Liver (tissue), 8 donors: ENCODE measurements at regions not wholly inside any gene's neighbourhood (a gene's known extent, or its start where the extent isn't known, plus 50 kb on each side); places are given as distances from the start of the nearest gene placed in this dataset.

Experiments used
- DNase-seq: peaks from one replicate; pipeline ENCODE4 v3.0.0-alpha.2; 2017; ENCODE audit warnings: low spot score
- H3K27ac ChIP-seq, 2 donors: one replicate each; pipeline ENCODE4 v1.7.0; 2013; ENCODE audit warnings: inconsistent platforms in 2 of 2, low read length in 2 of 2, control low read depth in 1 of 2, low read depth in 1 of 2, mild to moderate bottlenecking in 1 of 2
- H3K27me3 ChIP-seq, 4 donors: one replicate each; pipeline versions ENCODE4 v1.6.1 to v1.7.0; 2013; ENCODE audit warnings: low read length in 3 of 4, inconsistent platforms in 1 of 4, mild to moderate bottlenecking in 1 of 4, moderate library complexity in 1 of 4; ENCODE audit not compliant: control insufficient read depth in 4 of 4, insufficient read depth in 4 of 4
- H3K36me3 ChIP-seq, 4 donors: one replicate each; pipeline versions ENCODE4 v1.6.1 to v1.7.0; 2013; ENCODE audit warnings: low read length in 3 of 4, mild to moderate bottlenecking in 3 of 4, low read depth in 1 of 4, moderate library complexity in 1 of 4; ENCODE audit not compliant: control insufficient read depth in 4 of 4, insufficient read depth in 3 of 4
- H3K4me1 ChIP-seq, 4 donors: one replicate each; pipeline versions ENCODE4 v1.6.1 to v1.7.0; 2013; ENCODE audit warnings: low read length in 3 of 4, mild to moderate bottlenecking in 3 of 4, moderate library complexity in 1 of 4; ENCODE audit not compliant: control insufficient read depth in 4 of 4, insufficient read depth in 4 of 4
- H3K4me3 ChIP-seq, 3 donors: one replicate each; pipeline versions ENCODE4 v1.6.1 to v1.7.0; 2013; ENCODE audit warnings: low read length in 3 of 3, control low read depth in 1 of 3, low read depth in 1 of 3, mild to moderate bottlenecking in 1 of 3
- H3K9ac ChIP-seq, 2 donors: one replicate each; pipeline ENCODE4 v1.7.0; 2013; ENCODE audit warnings: low read length in 2 of 2, mild to moderate bottlenecking in 2 of 2, moderate library complexity in 2 of 2, control low read depth in 1 of 2, low read depth in 1 of 2
- H3K9me3 ChIP-seq, 4 donors: one replicate each; pipeline versions ENCODE4 v1.6.1 to v1.7.0; 2013; ENCODE audit warnings: low read length in 3 of 4; ENCODE audit not compliant: control insufficient read depth in 4 of 4
- ATF3 ChIP-seq: IDR thresholded peaks from 2 replicates; pipeline ENCODE4 v1.6.1; 2016; ENCODE audit warnings: antibody characterized with exemption
- CTCF ChIP-seq: fragments of 150-350 bp; IDR thresholded peaks from 2 replicates; pipeline ENCODE4 v1.5.1; 2017; ENCODE audit warnings: improper control_type of control experiment, low read depth, low read length; ENCODE audit not compliant: missing input control
- EGR1 ChIP-seq, 2 donors: IDR thresholded peaks; 2 replicates each; pipeline ENCODE4 v1.6.1; 2016 to 2018; ENCODE audit warnings: antibody characterized with exemption in 2 of 2, low read depth in 2 of 2
- FOXA1 ChIP-seq: IDR thresholded peaks from 2 replicates; pipeline ENCODE4 v1.6.1; 2016; ENCODE audit warnings: antibody characterized with exemption
- FOXA2 ChIP-seq: IDR thresholded peaks from 2 replicates; pipeline ENCODE4 v1.6.1; 2016; ENCODE audit warnings: antibody characterized with exemption
- GABPA ChIP-seq, 2 donors: IDR thresholded peaks in 1 of 2; conservative IDR thresholded peaks in 1 of 2; 2 replicates each; pipeline ENCODE4 v1.6.1; 2016; ENCODE audit warnings: antibody characterized with exemption in 2 of 2, mild to moderate bottlenecking in 1 of 2, moderate library complexity in 1 of 2
- HNF4A ChIP-seq, 2 donors: conservative IDR thresholded peaks; 2 replicates each; pipeline ENCODE4 v1.6.1; 2016; ENCODE audit warnings: antibody characterized with exemption in 2 of 2, mild to moderate bottlenecking in 2 of 2
- HNF4G ChIP-seq: IDR thresholded peaks from 2 replicates; pipeline ENCODE4 v1.6.1; 2016; ENCODE audit warnings: antibody characterized with exemption
- JUND ChIP-seq, 2 donors: IDR thresholded peaks; 2 replicates each; pipeline ENCODE4 v1.6.1; 2016; ENCODE audit warnings: antibody characterized with exemption in 2 of 2
- NR2F2 ChIP-seq: IDR thresholded peaks from 2 replicates; pipeline ENCODE4 v1.6.1; 2016; ENCODE audit warnings: antibody characterized with exemption
- RAD21 ChIP-seq, 2 donors: IDR thresholded peaks; 2 replicates each; pipeline ENCODE4 v1.6.1; 2016; ENCODE audit warnings: antibody characterized with exemption in 2 of 2, mild to moderate bottlenecking in 2 of 2
- REST ChIP-seq: IDR thresholded peaks from 2 replicates; pipeline ENCODE4 v1.6.1; 2016; ENCODE audit warnings: antibody characterized with exemption, mild to moderate bottlenecking
- RXRA ChIP-seq, 2 donors: IDR thresholded peaks; 2 replicates each; pipeline ENCODE4 v1.6.1; 2017 to 2018; ENCODE audit warnings: antibody characterized with exemption in 2 of 2, mild to moderate bottlenecking in 1 of 2
- SP1 ChIP-seq: IDR thresholded peaks from 2 replicates; pipeline ENCODE4 v1.6.1; 2018; ENCODE audit warnings: antibody characterized with exemption, mild to moderate bottlenecking
- TAF1 ChIP-seq: conservative IDR thresholded peaks from 2 replicates; pipeline ENCODE4 v1.6.1; 2016; ENCODE audit warnings: antibody characterized with exemption, mild to moderate bottlenecking
- YY1 ChIP-seq: IDR thresholded peaks from 2 replicates; pipeline ENCODE4 v1.6.1; 2016; ENCODE audit warnings: antibody characterized with exemption, mild to moderate bottlenecking
- ZBTB33 ChIP-seq: IDR thresholded peaks from 2 replicates; pipeline ENCODE4 v1.6.1; 2016; ENCODE audit warnings: antibody characterized with exemption
- WGBS: extraction: QIAGEN DNeasy Blood & Tissue Kit; methylation state at CpG from one replicate; pipeline ENCODE4 v1.1.7; 2013; 5-methylcytosine and 5-hydroxymethylcytosine counted together
- TF ChIP-seq, protein P1 (sequence below): IDR thresholded peaks from 2 replicates; pipeline ENCODE4 v1.6.1; 2016; ENCODE audit warnings: antibody characterized with exemption
- donor health status: healthy.
- donor health status: healthy.
- donor health status: healthy.
- donor health status: healthy.
- donor health status: healthy.

DNA sequence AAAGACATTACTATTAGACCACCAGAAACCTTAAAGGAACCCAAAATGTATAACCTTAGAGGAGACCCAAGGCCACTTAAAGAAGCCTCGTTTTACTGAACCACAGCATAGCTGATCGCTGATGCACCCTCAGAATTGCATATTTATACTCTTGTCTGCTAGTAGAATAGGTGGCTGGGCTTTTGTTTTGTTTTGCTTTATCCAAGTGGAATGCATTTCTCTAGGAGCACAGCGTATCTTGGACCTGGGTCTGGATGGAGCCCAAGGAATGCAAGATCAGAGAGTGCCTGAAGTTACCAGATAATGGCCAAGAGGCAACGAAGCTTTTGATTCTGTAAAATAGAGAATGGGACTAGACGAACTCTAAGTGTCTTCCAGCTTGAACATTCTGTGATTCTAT, 129.2 kb upstream of the COL8A1 start:
- Histone ChIP-seq H3K4me1 (no peaks in the 10 kb centered on the region), H3K9ac (no peak overlapping the region), H3K27me3 (no peaks in the 10 kb centered on the region), H3K9me3 (no peaks in the 10 kb centered on the region), H3K4me3 (no peak overlapping the region), H3K27ac (no peak overlapping the region), H3K36me3 (no peaks in the 10 kb centered on the region)
- TF ChIP-seq TAF1, result no peak
- TF ChIP-seq HNF4G, result no peak
- no peak for TF ChIP-seq FOXA2
- TF ChIP-seq JUND (IDR thresholded peaks at IDR 0.05), result no peak
- no peak for TF ChIP-seq SP1
- TF ChIP-seq, protein P1, sequence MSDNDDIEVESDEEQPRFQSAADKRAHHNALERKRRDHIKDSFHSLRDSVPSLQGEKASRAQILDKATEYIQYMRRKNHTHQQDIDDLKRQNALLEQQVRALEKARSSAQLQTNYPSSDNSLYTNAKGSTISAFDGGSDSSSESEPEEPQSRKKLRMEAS, result no peak
- no peak for TF ChIP-seq RXRA (IDR thresholded peaks at IDR 0.05)
- TF ChIP-seq GABPA (IDR thresholded peaks at IDR 0.05 in 1 of 2, conservative IDR thresholded peaks at IDR 0.05 in 1 of 2), result no peak
- TF ChIP-seq CTCF, result no peak
- TF ChIP-seq RAD21 (IDR thresholded peaks at IDR 0.05), result no peak
- TF ChIP-seq EGR1 (IDR thresholded peaks at IDR 0.05; ENCODE audit: low read depth in 2 of 2), result no peak
- TF ChIP-seq HNF4A (conservative IDR thresholded peaks at IDR 0.05), result no peak
- DNase-seq, result no peak
- whole genome bisulfite sequencing, result 70% methylated on average over 5 of the region's 5 CpGs

DNA sequence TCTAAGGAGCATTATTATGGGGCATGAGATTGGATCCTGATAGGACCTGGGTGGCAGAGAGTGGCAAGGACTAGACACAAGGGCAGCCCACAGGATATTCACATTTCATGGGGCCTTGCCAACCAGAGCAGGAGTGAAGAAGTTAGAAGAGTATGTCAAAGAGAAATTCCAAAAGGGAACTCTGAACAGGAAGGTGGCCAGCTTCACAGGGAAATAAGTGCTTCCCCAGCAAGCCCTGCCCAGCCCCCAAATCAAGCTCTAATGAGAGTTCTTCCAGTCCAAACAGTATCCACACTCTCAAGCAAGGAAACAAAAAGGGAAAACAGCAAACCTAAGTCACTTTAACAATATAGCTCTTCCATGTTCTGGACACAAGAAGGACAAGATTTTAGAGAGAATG, 130.2 kb upstream of the COL8A1 start:
- Histone ChIP-seq H3K36me3 (no peaks in the 10 kb centered on the region), H3K4me3 (no peak overlapping the region), H3K4me1 (no peaks in the 10 kb centered on the region), H3K27ac (no peak overlapping the region), H3K9ac (no peak overlapping the region), H3K9me3 (no peaks in the 10 kb centered on the region), H3K27me3 (no peaks in the 10 kb centered on the region)
- no peak for DNase-seq
- no peak for TF ChIP-seq TAF1
- TF ChIP-seq EGR1 (IDR thresholded peaks at IDR 0.05; ENCODE audit: low read depth in 2 of 2), result no peak
- no peak for TF ChIP-seq NR2F2
- TF ChIP-seq RAD21 (IDR thresholded peaks at IDR 0.05), result no peak
- TF ChIP-seq REST, result no peak
- TF ChIP-seq JUND (IDR thresholded peaks at IDR 0.05), result no peak
- TF ChIP-seq ZBTB33, result no peak
- no peak for TF ChIP-seq GABPA (IDR thresholded peaks at IDR 0.05 in 1 of 2, conservative IDR thresholded peaks at IDR 0.05 in 1 of 2)
- TF ChIP-seq HNF4A (conservative IDR thresholded peaks at IDR 0.05), result no peak
- no peak for TF ChIP-seq FOXA1
- TF ChIP-seq, protein P1, result no peak
- TF ChIP-seq RXRA (IDR thresholded peaks at IDR 0.05), result no peak
- no peak for TF ChIP-seq ATF3
- no peak for TF ChIP-seq FOXA2
- no peak for TF ChIP-seq HNF4G
- no peak for TF ChIP-seq SP1
- no peak for TF ChIP-seq CTCF
- TF ChIP-seq YY1, result no peak
